CD4-positive, alpha-beta T cell (primary cell): ENCODE measurements at regions not wholly inside any gene's neighbourhood (a gene's known extent, or its start where the extent isn't known, plus 50 kb on each side); places are given as distances from the start of the nearest gene placed in this dataset.

Experiments
- ATAC-seq: fragments of 200-7000 bp; cut with Tn5 transposase; one replicate; pipeline ENCODE4 v1.10.0; 2022; ENCODE audit warnings: mild to moderate bottlenecking; ENCODE audit not compliant: poor library complexity
- CTCF ChIA-PET: fragments of 350-600 bp; sonication (Branson Sonifier 250); formaldehyde crosslinking; loops from one replicate; lab custom pipeline; 2021; ENCODE audit warnings: antibody characterized with exemption, inconsistent platforms; lab: Charles Lee
- POLR2A ChIA-PET: fragments of 350-600 bp; sonication (Branson Sonifier 250); formaldehyde crosslinking; loops from one replicate; lab custom pipeline; 2021; ENCODE audit warnings: antibody characterized with exemption, inconsistent platforms; lab: Charles Lee
- DNase-seq, 14 experiments: peaks; one replicate each; pipeline ENCODE4 v3.0.0-alpha.2; 2013 to 2020; ENCODE audit warnings: mixed read lengths in 2 of 14
- H3K27ac ChIP-seq, 2 donors: one replicate each; pipeline versions ENCODE4 v1.5.1 to v1.7.0; 2013; ENCODE audit warnings: low read length in 2 of 2, low read depth in 1 of 2, mild to moderate bottlenecking in 1 of 2
- H3K27me3 ChIP-seq, 2 experiments: 1 replicate in 1 of 2; 2 replicates in 1 of 2; pipeline versions ENCODE4 v1.6.1 to v1.7.0; 2013; ENCODE audit warnings: low read length in 2 of 2, control low read depth in 1 of 2, mild to moderate bottlenecking in 1 of 2, moderate library complexity in 1 of 2; ENCODE audit not compliant: insufficient read depth in 2 of 2, control insufficient read depth in 1 of 2
- H3K36me3 ChIP-seq: one replicate; pipeline ENCODE4 v1.6.1; 2013; ENCODE audit warnings: low read length, control low read depth; ENCODE audit not compliant: insufficient read depth
- H3K4me1 ChIP-seq: one replicate; pipeline ENCODE4 v1.6.1; 2013; ENCODE audit warnings: low read length, control low read depth; ENCODE audit not compliant: insufficient read depth
- H3K4me3 ChIP-seq: one replicate; pipeline ENCODE4 v1.5.1; 2013; ENCODE audit warnings: mild to moderate bottlenecking, low read length, moderate library complexity
- H3K9me3 ChIP-seq, 2 experiments: 1 replicate in 1 of 2; 2 replicates in 1 of 2; pipeline versions ENCODE4 v1.6.1 to v1.7.0; 2013; ENCODE audit warnings: low read length in 2 of 2, mild to moderate bottlenecking in 2 of 2, control low read depth in 1 of 2, moderate library complexity in 1 of 2; ENCODE audit not compliant: control insufficient read depth in 1 of 2, insufficient read depth in 1 of 2
- H3K27ac Mint-ChIP-seq: one replicate; pipeline ENCODE4 v1.8.0; 2020; ENCODE audit warnings: mixed read lengths
- H3K27me3 Mint-ChIP-seq: one replicate; pipeline ENCODE4 v1.8.0; 2021; ENCODE audit warnings: mixed read lengths
- H3K36me3 Mint-ChIP-seq: one replicate; pipeline ENCODE4 v1.8.0; 2021; ENCODE audit warnings: low read depth, mixed read lengths
- H3K4me1 Mint-ChIP-seq: one replicate; pipeline ENCODE4 v1.8.0; 2021; ENCODE audit warnings: low read depth, mixed read lengths
- H3K4me3 Mint-ChIP-seq: one replicate; pipeline ENCODE4 v1.8.0; 2020; ENCODE audit warnings: mild to moderate bottlenecking, mixed read lengths
- H3K9me3 Mint-ChIP-seq: one replicate; pipeline ENCODE4 v1.8.0; 2020; ENCODE audit warnings: mixed read lengths
- intact Hi-C, 2 experiments: fragments of 100-400 bp; cut with DNase I in 1 of 2; cut with micrococcal nuclease in 1 of 2; formaldehyde crosslinking; loops; one replicate each; pipeline versions ENCODE4 v1.15.1 to v1.9.0; 2023 to 2025; cut with DNase I, micrococcal nuclease
- TF ChIP-seq, protein P1 (sequence below): fragments of 200-600 bp; IDR thresholded peaks from one replicate; pipeline ENCODE4 v1.8.0; 2022; ENCODE audit warnings: antibody characterized with exemption, mild to moderate bottlenecking

DNA sequence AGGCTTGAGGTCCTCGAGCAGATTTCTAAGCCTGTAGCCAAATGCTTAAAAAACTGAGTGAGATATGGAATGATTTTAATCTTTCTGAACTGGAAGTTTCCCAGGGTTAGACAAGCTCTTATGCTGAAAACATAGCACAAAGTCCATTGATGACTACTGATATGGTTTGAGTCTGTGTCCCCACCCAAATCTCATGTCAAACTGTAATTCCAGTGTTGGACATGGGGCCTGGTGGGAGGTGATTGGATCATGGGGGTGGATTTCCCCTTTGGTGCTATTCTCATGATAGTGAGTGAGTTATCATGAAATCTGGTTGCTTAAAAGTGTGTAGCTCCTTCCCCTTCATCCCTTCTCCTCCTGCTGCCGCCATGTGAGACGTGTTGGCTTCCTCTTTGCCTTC, 454.9 kb downstream of the SPRY1 start:
- no peak for ATAC-seq
- H3K9me3 ChIP-seq, result peaks cover 0 to 3% of the 10 kb centered on the region in 2 experiments
- ChIA-PET CTCF (no interaction called here), POLR2A (no interaction called here)
- no peaks in the 10 kb centered on the region for H3K27me3 ChIP-seq
- H3K4me1 ChIP-seq, result no peaks in the 10 kb centered on the region
- no peaks in the 10 kb centered on the region for H3K36me3 ChIP-seq
- no peak for DNase-seq
- Mint-ChIP-seq H3K4me3 (no peak overlapping the region), H3K27me3 (no peaks in the 10 kb centered on the region), H3K36me3 (no peaks in the 10 kb centered on the region), H3K4me1 (no peaks in the 10 kb centered on the region), H3K9me3 (no peaks in the 10 kb centered on the region), H3K27ac (no peak overlapping the region)
- no peak overlapping the region for H3K27ac ChIP-seq
- TF ChIP-seq, protein P1, sequence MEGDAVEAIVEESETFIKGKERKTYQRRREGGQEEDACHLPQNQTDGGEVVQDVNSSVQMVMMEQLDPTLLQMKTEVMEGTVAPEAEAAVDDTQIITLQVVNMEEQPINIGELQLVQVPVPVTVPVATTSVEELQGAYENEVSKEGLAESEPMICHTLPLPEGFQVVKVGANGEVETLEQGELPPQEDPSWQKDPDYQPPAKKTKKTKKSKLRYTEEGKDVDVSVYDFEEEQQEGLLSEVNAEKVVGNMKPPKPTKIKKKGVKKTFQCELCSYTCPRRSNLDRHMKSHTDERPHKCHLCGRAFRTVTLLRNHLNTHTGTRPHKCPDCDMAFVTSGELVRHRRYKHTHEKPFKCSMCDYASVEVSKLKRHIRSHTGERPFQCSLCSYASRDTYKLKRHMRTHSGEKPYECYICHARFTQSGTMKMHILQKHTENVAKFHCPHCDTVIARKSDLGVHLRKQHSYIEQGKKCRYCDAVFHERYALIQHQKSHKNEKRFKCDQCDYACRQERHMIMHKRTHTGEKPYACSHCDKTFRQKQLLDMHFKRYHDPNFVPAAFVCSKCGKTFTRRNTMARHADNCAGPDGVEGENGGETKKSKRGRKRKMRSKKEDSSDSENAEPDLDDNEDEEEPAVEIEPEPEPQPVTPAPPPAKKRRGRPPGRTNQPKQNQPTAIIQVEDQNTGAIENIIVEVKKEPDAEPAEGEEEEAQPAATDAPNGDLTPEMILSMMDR, result no peak
- no peak overlapping the region for H3K4me3 ChIP-seq
- intact Hi-C loops, result no loop called here

DNA sequence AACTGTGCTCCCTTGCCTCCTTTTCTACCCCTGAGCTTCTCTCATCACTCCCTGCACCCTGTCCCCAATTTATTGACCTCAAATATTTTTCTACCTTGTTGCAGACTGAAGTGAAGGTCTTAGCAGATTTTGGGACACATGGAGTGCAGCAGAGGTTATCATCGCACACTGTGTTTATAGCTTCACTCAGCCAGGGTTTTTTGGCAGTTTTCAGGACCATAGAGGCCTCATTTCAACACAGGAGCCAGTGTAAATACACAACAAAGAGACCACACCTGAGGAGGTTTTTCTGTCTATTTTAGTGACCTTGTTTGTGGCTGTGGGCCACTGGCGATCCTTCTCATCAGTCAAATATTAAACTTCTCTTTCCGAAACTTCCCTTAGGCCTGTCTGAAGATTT, 457.1 kb downstream of the SPRY1 start:
- Mint-ChIP-seq H3K9me3 (no peaks in the 10 kb centered on the region), H3K4me1 (no peaks in the 10 kb centered on the region), H3K27ac (no peak overlapping the region), H3K36me3 (no peaks in the 10 kb centered on the region), H3K4me3 (no peak overlapping the region), H3K27me3 (no peaks in the 10 kb centered on the region)
- H3K27me3 ChIP-seq, result no peaks in the 10 kb centered on the region
- DNase-seq (no peak), ATAC-seq (no peak)
- CTCF ChIA-PET, result interaction anchor here (1.4 kb wide), 1 partner anchor 46 kb away, joined by 3 read pairs; no protein-coding TSS in a partner anchor
- intact Hi-C loops, result no loop called here
- POLR2A ChIA-PET, result no interaction called here
- TF ChIP-seq, protein P1, result no peak
- no peak overlapping the region for H3K27ac ChIP-seq
- no peaks in the 10 kb centered on the region for H3K36me3 ChIP-seq
- no peaks in the 10 kb centered on the region for H3K4me1 ChIP-seq
- peaks cover 0 to 3% of the 10 kb centered on the region in 2 experiments for H3K9me3 ChIP-seq
- no peak overlapping the region for H3K4me3 ChIP-seq

DNA sequence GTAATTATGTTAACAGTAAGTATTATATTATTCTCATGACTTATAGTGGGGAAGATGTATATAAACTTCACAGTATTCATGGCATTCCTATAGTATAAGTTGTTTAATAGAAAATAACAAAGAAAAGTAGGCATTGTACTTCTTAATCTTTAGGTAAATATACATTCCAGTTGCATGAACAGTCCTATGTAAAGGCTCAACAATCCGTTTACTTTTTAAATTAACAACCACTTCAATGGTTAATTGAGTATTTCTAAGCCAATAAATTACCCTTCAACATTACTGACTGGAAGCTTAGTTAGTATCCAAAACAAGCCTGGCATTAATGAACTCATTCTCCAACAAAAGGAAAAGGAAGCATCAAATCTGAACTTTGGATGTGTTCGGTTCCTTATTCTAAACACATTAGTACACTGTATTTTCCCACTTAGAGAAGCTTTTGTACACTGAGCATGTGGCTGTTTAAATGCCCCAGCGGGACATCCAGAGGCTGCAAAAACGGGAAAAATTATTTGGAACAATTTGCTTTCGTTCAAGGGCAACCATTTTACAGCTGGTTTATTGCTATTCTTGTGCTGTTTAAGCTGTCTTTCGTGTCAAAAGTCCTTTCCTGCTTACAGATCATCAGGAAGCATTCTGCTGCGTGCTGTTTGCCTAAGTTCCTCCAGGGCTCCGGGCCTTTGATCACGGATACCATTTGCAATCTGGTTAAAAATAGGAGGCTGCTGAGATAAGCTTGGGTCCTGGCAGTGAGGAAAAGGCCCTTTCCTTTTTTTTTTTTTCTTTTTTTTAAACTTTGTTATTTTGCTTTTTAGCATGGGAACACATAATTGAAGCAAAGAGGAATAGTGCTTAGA, 460.3 kb downstream of the SPRY1 start:
- TF ChIP-seq, protein P1, result no peak
- Mint-ChIP-seq H3K27me3 (no peaks in the 10 kb centered on the region), H3K4me3 (no peak overlapping the region), H3K36me3 (no peaks in the 10 kb centered on the region), H3K4me1 (no peaks in the 10 kb centered on the region), H3K9me3 (no peaks in the 10 kb centered on the region), H3K27ac (no peak overlapping the region)
- Histone ChIP-seq H3K27ac (no peak overlapping the region), H3K4me1 (no peaks in the 10 kb centered on the region), H3K4me3 (no peak overlapping the region), H3K9me3 (no peaks in the 10 kb centered on the region), H3K27me3 (no peaks in the 10 kb centered on the region), H3K36me3 (no peaks in the 10 kb centered on the region)
- POLR2A ChIA-PET, result interaction anchor here (0.6 kb wide), 1 partner anchor 37 kb away, joined by 3 read pairs; no protein-coding TSS in a partner anchor
- ATAC-seq (no peak), DNase-seq (peak in 1 of 14 experiments; percentile 1)
- intact Hi-C loops, result no loop called here
- CTCF ChIA-PET, result interaction anchor here (0.6 kb wide), 1 partner anchor 635 kb away, joined by 3 read pairs; no protein-coding TSS in a partner anchor
